Mesenteric fat pad (tissue), 1 donor: ENCODE measurements at regions not wholly inside any gene's neighbourhood (a gene's known extent, or its start where the extent isn't known, plus 50 kb on each side); places are given as distances from the start of the nearest gene placed in this dataset.
"Not testable (repeated sequence)": the region's sequence is repeated elsewhere in the genome, so short reads cannot be mapped to it uniquely, and the experiment has no call there.

Experiments used
- DNase-seq: peaks from one replicate; pipeline ENCODE4 v3.0.0-alpha.2; 2020; ENCODE audit warnings: low spot score
- donor health status: DM: yes; HTN: yes; CAD: no.

- not testable (repeated sequence) for DNase-seq
Measured at GRCh38 chr15:21357056-21357455, 83.2 kb downstream of the POTEB3 start.

GRCh38 chr15:21355944-21356343 lies 84.4 kb downstream of the POTEB3 start:
- DNase-seq: not testable (repeated sequence)

- DNase-seq: not testable (repeated sequence)
Measured at GRCh38 chr15:21354597-21354996, 85.7 kb downstream of the POTEB3 start.

- not testable (repeated sequence) for DNase-seq
Measured at GRCh38 chr15:21352670-21353318, 87.5 kb downstream of the POTEB3 start.

GRCh38 chr15:21344960-21345359 lies 95.3 kb downstream of the POTEB3 start:
- DNase-seq: not testable (repeated sequence)

- not testable (repeated sequence) for DNase-seq
Measured at GRCh38 chr15:21344500-21344899, 95.8 kb downstream of the POTEB3 start.

GRCh38 chr15:21337028-21337427 lies 103.3 kb downstream of the POTEB3 start:
- not testable (repeated sequence) for DNase-seq

GRCh38 chr15:21324720-21325460 lies 115.4 kb downstream of the POTEB3 start:
- not testable (repeated sequence) for DNase-seq

- DNase-seq: not testable (repeated sequence)
Measured at GRCh38 chr15:21284353-21284752, 155.9 kb downstream of the POTEB3 start.

- DNase-seq: not testable (repeated sequence)
Measured at GRCh38 chr15:21283210-21283609, 157.1 kb downstream of the POTEB3 start.

- DNase-seq: not testable (repeated sequence)
Measured at GRCh38 chr15:21280272-21280671, 160.0 kb downstream of the POTEB3 start.

GRCh38 chr15:21272176-21272982 lies 167.9 kb downstream of the POTEB3 start:
- DNase-seq: not testable (repeated sequence)

- no peak for DNase-seq
Measured at GRCh38 chr15:21271566-21271965, 168.7 kb downstream of the POTEB3 start.

GRCh38 chr15:21270474-21270873 lies 169.8 kb downstream of the POTEB3 start:
- DNase-seq: no peak

- not testable (repeated sequence) for DNase-seq
Measured at GRCh38 chr15:21269673-21270072, 170.6 kb downstream of the POTEB3 start.

GRCh38 chr15:21269121-21269520 lies 171.2 kb downstream of the POTEB3 start:
- DNase-seq: no peak

GRCh38 chr15:21268436-21268940 lies 171.8 kb downstream of the POTEB3 start:
- DNase-seq: no peak

GRCh38 chr15:21267671-21268395 lies 172.5 kb downstream of the POTEB3 start:
- no peak for DNase-seq

GRCh38 chr15:21267226-21267625 lies 173.1 kb downstream of the POTEB3 start:
- DNase-seq: no peak

GRCh38 chr15:21265628-21266027 lies 174.7 kb downstream of the POTEB3 start:
- DNase-seq: not testable (repeated sequence)
